Epithelial cell of proximal tubule (primary cell): ENCODE measurements at regions not wholly inside any gene's neighbourhood (a gene's known extent, or its start where the extent isn't known, plus 50 kb on each side); places are given as distances from the start of the nearest gene placed in this dataset.

ENCODE experiments used
- DNase-seq: peaks from one replicate; pipeline ENCODE4 v3.0.0-alpha.2; 2011; ENCODE audit warnings: low read depth
- H3K4me3 ChIP-seq: 2 replicates; pipeline ENCODE4 v1.5.1; 2011; ENCODE audit warnings: low read depth, mild to moderate bottlenecking, low read length
- CTCF ChIP-seq: conservative IDR thresholded peaks from 2 replicates; pipeline ENCODE4 v1.5.1; 2012; ENCODE audit warnings: low read depth, mild to moderate bottlenecking, low read length

GRCh38 chr11:79926707-79927106 is 485.9 kb upstream of the TENM4 start:
- TF ChIP-seq CTCF, result no peak
- no peak for DNase-seq
- H3K4me3 ChIP-seq, result no peak overlapping the region

GRCh38 chr11:79925570-79925969 is 484.7 kb upstream of the TENM4 start:
- no peak for DNase-seq
- no peak for TF ChIP-seq CTCF
- H3K4me3 ChIP-seq, result no peak overlapping the region

DNA sequence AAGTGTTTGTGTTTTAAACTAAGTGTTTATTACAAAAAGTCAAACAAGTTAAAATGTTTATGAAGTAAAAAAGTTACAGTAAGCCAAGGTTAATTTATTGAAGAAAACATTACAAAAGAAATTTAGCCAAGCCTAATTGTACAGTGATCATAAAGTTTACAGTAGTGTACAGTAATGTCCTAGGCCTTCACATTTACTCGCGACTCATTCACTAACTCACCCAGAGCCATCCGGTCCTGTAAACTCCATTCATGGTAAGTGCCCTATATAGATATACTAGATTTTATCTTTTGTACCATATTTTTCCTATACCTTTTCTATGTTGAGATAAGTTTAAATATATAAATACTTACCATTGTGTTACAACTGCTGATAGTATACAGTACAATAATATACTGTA is 481.8 kb upstream of the TENM4 start:
- no peak for TF ChIP-seq CTCF
- no peak for DNase-seq
- no peak overlapping the region for H3K4me3 ChIP-seq

DNA sequence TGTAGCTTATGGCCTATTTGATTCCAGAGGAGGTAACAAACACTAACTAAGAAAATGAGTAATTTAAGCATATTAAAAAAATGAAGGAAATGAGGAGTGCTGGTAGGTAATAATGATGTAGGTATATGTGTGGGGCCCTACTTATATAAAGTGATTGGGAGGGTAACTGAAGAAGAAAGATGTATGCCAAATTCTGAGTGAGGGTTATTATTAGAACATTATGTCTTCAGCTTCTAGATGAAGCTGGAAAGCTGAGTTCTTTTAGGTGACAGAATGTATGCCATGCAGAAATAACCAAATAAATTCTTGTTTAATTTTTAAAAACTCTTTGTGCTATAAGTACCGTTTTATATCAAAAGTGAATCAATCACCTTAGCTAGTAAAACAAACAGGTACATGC is 479.6 kb upstream of the TENM4 start:
- no peak for DNase-seq
- no peak for TF ChIP-seq CTCF
- no peak overlapping the region for H3K4me3 ChIP-seq

GRCh38 chr11:79919350-79919749 is 478.5 kb upstream of the TENM4 start:
- DNase-seq, result no peak
- TF ChIP-seq CTCF, result no peak
- H3K4me3 ChIP-seq, result no peak overlapping the region

DNA sequence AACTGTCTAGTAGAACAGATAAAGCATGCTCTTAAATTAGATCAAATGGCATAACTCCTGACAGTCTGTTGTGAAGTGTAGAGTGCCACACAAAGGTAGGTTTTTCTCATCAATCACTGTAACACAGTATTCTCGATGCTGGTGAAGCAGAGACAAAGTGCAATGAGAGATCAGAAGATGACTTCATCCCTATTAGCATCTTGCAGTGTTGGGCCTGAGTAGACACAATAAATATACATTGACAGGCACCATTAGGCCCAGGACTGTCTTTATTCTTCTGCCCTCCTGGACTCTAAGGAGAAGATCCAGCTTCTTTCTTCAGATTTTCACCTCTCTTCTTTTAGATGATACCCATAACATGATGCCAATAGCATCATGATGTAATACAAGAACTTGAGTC is 478.0 kb upstream of the TENM4 start:
- no peak for DNase-seq
- H3K4me3 ChIP-seq, result no peak overlapping the region
- TF ChIP-seq CTCF, result no peak

- H3K4me3 ChIP-seq, result no peak overlapping the region
- no peak for TF ChIP-seq CTCF
- DNase-seq, result no peak
Observed at GRCh38 chr11:79906164-79906563, 465.3 kb upstream of the TENM4 start.
